IPS-18a (cell line): ENCODE measurements at regions not wholly inside any gene's neighbourhood (a gene's known extent, or its start where the extent isn't known, plus 50 kb on each side); places are given as distances from the start of the nearest gene placed in this dataset.

Experiments
- H3K27ac ChIP-seq: one replicate; pipeline ENCODE4 v1.5.1; 2013; ENCODE audit warnings: low read length
- H3K27me3 ChIP-seq: one replicate; pipeline ENCODE4 v1.6.1; 2013; ENCODE audit warnings: mild to moderate bottlenecking, low read length; ENCODE audit not compliant: control insufficient read depth, insufficient read depth
- H3K36me3 ChIP-seq: one replicate; pipeline ENCODE4 v1.6.1; 2013; ENCODE audit warnings: low read depth, low read length; ENCODE audit not compliant: control insufficient read depth
- H3K4me1 ChIP-seq: one replicate; pipeline ENCODE4 v1.6.1; 2013; ENCODE audit warnings: low read depth, low read length; ENCODE audit not compliant: control insufficient read depth
- H3K4me3 ChIP-seq: one replicate; pipeline ENCODE4 v1.5.1; 2013; ENCODE audit warnings: low read length
- H3K9ac ChIP-seq: one replicate; pipeline ENCODE4 v1.6.1; 2013; ENCODE audit warnings: mild to moderate bottlenecking, low read length, moderate library complexity
- H3K9me3 ChIP-seq: one replicate; pipeline ENCODE4 v1.6.1; 2013; ENCODE audit warnings: low read depth, low read length; ENCODE audit not compliant: control insufficient read depth

GRCh38 chr18:67074309-67074708 is 442.2 kb downstream of the DSEL start:
- no peaks in the 10 kb centered on the region for H3K9me3 ChIP-seq
- no peaks in the 10 kb centered on the region for H3K27me3 ChIP-seq
- H3K9ac ChIP-seq, result no peak overlapping the region
- H3K4me1 ChIP-seq, result peaks cover 5% of the 10 kb centered on the region
- H3K27ac ChIP-seq, result no peak overlapping the region
- H3K4me3 ChIP-seq, result no peak overlapping the region
- H3K36me3 ChIP-seq, result no peaks in the 10 kb centered on the region

- Histone ChIP-seq H3K9ac (no peak overlapping the region), H3K36me3 (no peaks in the 10 kb centered on the region), H3K9me3 (no peaks in the 10 kb centered on the region), H3K27me3 (no peaks in the 10 kb centered on the region), H3K4me3 (no peak overlapping the region), H3K27ac (no peak overlapping the region), H3K4me1 (peaks cover 2% of the 10 kb centered on the region)
Measured at GRCh38 chr18:67072791-67073190, 443.7 kb downstream of the DSEL start.

- no peak overlapping the region for H3K4me3 ChIP-seq
- H3K27ac ChIP-seq, result no peak overlapping the region
- no peaks in the 10 kb centered on the region for H3K4me1 ChIP-seq
- H3K9me3 ChIP-seq, result no peaks in the 10 kb centered on the region
- no peak overlapping the region for H3K9ac ChIP-seq
- no peaks in the 10 kb centered on the region for H3K36me3 ChIP-seq
- no peaks in the 10 kb centered on the region for H3K27me3 ChIP-seq
Measured at GRCh38 chr18:67068608-67069007, 447.9 kb downstream of the DSEL start.

GRCh38 chr18:67047334-67047733 is 443.4 kb upstream of the CDH19 start:
- H3K4me3 ChIP-seq, result no peak overlapping the region

GRCh38 chr18:67043276-67043675 is 439.4 kb upstream of the CDH19 start:
- no peaks in the 10 kb centered on the region for H3K27me3 ChIP-seq
- H3K27ac ChIP-seq, result no peak overlapping the region
- H3K9me3 ChIP-seq, result no peaks in the 10 kb centered on the region
- no peak overlapping the region for H3K4me3 ChIP-seq
- H3K4me1 ChIP-seq, result peaks cover 8% of the 10 kb centered on the region
- no peak overlapping the region for H3K9ac ChIP-seq
- H3K36me3 ChIP-seq, result no peaks in the 10 kb centered on the region

More at GRCh38 chr18:67047334-67047733, 443.4 kb upstream of the CDH19 start:
- Histone ChIP-seq H3K9ac (no peak overlapping the region), H3K27ac (no peak overlapping the region), H3K4me1 (no peaks in the 10 kb centered on the region), H3K36me3 (no peaks in the 10 kb centered on the region), H3K27me3 (no peaks in the 10 kb centered on the region), H3K9me3 (no peaks in the 10 kb centered on the region)

- Histone ChIP-seq H3K27me3 (no peaks in the 10 kb centered on the region), H3K36me3 (no peaks in the 10 kb centered on the region), H3K4me1 (peaks cover 8% of the 10 kb centered on the region), H3K4me3 (no peak overlapping the region), H3K9me3 (no peaks in the 10 kb centered on the region), H3K9ac (no peak overlapping the region), H3K27ac (no peak overlapping the region)
Measured at GRCh38 chr18:67041334-67041733, 437.4 kb upstream of the CDH19 start.

- H3K9me3 ChIP-seq, result no peaks in the 10 kb centered on the region
- no peaks in the 10 kb centered on the region for H3K27me3 ChIP-seq
- H3K27ac ChIP-seq, result no peak overlapping the region
- H3K4me1 ChIP-seq, result no peaks in the 10 kb centered on the region
- H3K36me3 ChIP-seq, result no peaks in the 10 kb centered on the region
- H3K4me3 ChIP-seq, result no peak overlapping the region
- no peak overlapping the region for H3K9ac ChIP-seq
Measured at GRCh38 chr18:67035026-67035425, 431.1 kb upstream of the CDH19 start.

- Histone ChIP-seq H3K27me3 (no peaks in the 10 kb centered on the region), H3K9me3 (no peaks in the 10 kb centered on the region), H3K27ac (no peak overlapping the region), H3K36me3 (no peaks in the 10 kb centered on the region), H3K4me1 (no peaks in the 10 kb centered on the region), H3K4me3 (no peak overlapping the region), H3K9ac (no peak overlapping the region)
Measured at GRCh38 chr18:67023059-67023458, 419.2 kb upstream of the CDH19 start.

GRCh38 chr18:67010919-67011318 is 407.0 kb upstream of the CDH19 start:
- Histone ChIP-seq H3K4me3 (no peak overlapping the region), H3K27me3 (no peaks in the 10 kb centered on the region), H3K27ac (no peak overlapping the region), H3K36me3 (no peaks in the 10 kb centered on the region), H3K9ac (no peak overlapping the region), H3K4me1 (no peaks in the 10 kb centered on the region), H3K9me3 (no peaks in the 10 kb centered on the region)

- H3K9me3 ChIP-seq, result no peaks in the 10 kb centered on the region
- no peaks in the 10 kb centered on the region for H3K36me3 ChIP-seq
- no peaks in the 10 kb centered on the region for H3K4me1 ChIP-seq
- H3K27me3 ChIP-seq, result no peaks in the 10 kb centered on the region
- no peak overlapping the region for H3K4me3 ChIP-seq
- no peak overlapping the region for H3K27ac ChIP-seq
- no peak overlapping the region for H3K9ac ChIP-seq
Measured at GRCh38 chr18:67007999-67008398, 404.1 kb upstream of the CDH19 start.

GRCh38 chr18:67007085-67007484 is 403.2 kb upstream of the CDH19 start:
- no peaks in the 10 kb centered on the region for H3K27me3 ChIP-seq
- no peak overlapping the region for H3K9ac ChIP-seq
- H3K36me3 ChIP-seq, result no peaks in the 10 kb centered on the region
- no peak overlapping the region for H3K4me3 ChIP-seq
- no peaks in the 10 kb centered on the region for H3K9me3 ChIP-seq
- no peaks in the 10 kb centered on the region for H3K4me1 ChIP-seq
- H3K27ac ChIP-seq, result no peak overlapping the region

- no peaks in the 10 kb centered on the region for H3K27me3 ChIP-seq
- H3K9ac ChIP-seq, result no peak overlapping the region
- no peak overlapping the region for H3K27ac ChIP-seq
- H3K4me1 ChIP-seq, result no peaks in the 10 kb centered on the region
- no peaks in the 10 kb centered on the region for H3K36me3 ChIP-seq
- no peaks in the 10 kb centered on the region for H3K9me3 ChIP-seq
- H3K4me3 ChIP-seq, result no peak overlapping the region
Measured at GRCh38 chr18:67001052-67001451, 397.2 kb upstream of the CDH19 start.
